Suppressor macrophage treated with lipopolysaccharide for 1 hour (primary cell): ENCODE measurements at regions not wholly inside any gene's neighbourhood (a gene's known extent, or its start where the extent isn't known, plus 50 kb on each side); places are given as distances from the start of the nearest gene placed in this dataset.
A peak's percentile ranks its signal among the peaks of the same experiment; 100 is the strongest.
"Not testable (repeated sequence)": the region's sequence is repeated elsewhere in the genome, so short reads cannot be mapped to it uniquely, and the experiment has no call there.

Experiments
- DNase-seq, 3 donors: peaks; one replicate each; pipeline ENCODE4 v3.0.0-alpha.2; 2020 to 2022

DNA sequence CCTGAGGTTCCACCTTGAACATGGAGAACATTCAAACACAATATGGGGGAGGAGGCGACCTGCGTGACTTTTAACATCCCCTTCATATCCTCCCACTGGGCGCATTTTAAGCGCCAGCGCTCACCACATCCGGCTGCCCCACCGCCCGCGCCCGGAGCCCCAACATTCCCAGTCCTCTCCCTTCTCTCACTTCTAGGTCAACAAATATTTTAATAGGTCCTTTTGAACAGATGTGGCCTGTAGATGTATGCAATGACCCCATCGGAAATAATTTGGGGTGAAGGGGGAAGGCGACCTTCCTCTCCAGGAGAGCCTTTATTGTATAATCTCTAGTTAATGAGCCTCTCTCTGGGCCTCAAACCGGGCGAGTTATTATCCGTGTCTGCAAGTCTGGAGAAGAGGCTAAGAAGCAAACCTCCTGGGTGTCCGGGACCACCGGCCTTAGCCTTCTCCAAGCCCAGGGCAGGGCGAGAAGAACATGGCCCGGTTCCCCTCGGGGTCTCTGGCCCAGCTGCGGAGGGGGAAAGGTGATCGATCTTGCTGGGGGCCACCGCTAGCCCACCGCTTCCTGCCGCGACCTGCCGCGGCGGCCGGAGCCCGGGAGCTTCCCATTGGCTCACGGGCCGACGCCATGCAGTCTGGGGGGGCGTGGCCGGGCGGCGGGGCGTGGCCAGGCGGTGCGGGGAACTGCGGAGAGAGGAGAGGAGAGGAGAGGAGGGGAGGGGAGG, 83.2 kb upstream of the HMGA2 start:
- peak; percentile 59 to 86 (median 71) for DNase-seq

DNA sequence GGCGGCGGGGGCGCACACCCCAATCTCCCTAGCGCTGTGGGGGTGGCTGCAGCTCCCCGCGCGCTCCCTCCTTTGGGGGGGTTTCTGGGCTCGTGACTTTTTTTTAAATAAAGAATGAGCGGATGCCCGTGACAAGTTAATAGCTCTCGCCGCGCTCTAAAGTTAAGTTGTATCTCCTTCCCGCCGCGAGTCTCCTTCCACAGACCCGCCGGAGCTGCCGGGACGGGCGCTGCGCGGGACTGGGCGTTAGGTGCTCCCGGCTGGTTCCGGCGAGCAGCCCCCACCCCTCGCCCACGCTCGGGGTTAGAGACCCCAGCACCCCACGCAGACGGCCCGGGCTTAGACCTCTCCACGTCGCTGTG, 82.6 kb upstream of the HMGA2 start:
- DNase-seq, result peak in 1 of 3 donors; percentile 32

DNA sequence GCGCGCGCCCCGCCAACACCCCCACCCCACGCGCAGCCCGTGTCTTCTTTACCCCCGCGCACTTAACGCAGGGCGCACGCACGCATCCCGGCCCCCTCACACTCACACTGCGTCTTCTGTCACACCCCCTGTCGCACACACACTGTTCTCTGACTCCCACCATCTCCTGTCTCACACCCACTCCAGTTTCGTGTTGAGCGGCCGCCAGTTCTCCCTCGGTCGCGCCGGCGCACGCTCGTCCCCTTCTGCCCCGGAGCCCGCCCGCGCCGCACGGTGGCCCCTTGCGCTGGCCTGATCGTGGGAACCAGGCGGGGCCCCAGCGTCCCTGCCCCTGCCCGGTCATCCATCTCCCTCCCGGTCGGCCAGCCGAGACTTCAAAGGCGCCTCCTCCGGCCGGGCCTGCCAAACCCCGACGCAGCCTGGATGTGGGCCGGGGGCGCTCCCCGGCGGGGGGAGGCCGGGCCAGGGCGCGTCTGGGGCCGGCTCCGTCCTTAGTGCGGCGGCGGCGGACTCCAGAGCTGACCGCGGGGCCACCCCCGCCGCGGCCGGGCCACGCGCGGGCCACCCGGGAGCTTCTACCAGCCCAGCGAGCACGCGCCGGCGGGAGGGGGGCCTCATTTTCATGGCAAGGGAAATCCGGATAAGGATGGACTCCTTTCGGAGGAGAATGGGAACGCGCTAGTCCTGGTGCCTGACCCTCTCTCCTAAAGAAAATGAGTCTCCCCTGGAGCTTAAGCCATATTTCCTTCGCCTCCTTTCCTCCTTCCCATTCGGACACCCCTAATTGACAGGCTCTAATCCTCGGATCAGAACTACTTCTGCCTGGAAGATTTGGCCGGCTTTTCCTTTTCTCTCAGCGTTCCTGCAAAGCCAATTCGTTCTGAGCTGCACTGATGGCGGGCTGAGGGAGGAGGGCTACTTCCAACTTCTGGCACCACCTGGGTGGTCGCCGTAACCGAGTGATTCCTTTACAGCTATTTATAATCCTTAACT, 82.0 kb upstream of the HMGA2 start:
- DNase-seq, result peak; percentile 25 to 60 (median 48)

DNA sequence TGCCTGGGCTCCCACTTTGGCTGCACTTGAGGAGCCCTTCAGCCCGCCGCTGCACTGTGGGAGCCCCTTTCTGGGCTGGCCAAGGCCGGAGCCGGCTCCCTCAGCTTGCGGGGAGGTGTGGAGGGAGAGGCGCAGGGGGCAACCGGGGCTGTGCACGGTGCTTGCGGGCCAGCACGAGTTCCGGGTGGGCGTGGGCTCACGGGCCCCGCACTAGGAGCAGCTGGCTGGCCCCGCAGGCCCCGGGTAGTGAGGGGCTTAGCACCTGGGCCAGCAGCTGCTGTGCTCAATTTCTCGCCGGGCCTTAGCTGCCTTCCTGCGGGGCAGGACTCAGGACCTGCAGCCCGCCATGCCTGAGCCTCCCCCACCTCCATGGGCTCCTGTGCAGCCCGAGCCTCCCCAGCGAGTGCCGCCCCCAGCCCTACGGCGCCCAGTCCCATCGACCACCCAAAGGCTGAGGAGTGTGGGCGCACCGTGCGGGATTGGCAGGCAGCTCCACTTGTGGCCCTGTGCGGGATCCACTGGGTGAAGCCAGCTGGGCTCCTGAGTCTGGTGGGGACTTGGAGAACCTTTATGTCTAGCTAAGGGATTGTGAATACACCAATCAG, 79.9 kb upstream of the HMGA2 start:
- not testable (repeated sequence) for DNase-seq

DNA sequence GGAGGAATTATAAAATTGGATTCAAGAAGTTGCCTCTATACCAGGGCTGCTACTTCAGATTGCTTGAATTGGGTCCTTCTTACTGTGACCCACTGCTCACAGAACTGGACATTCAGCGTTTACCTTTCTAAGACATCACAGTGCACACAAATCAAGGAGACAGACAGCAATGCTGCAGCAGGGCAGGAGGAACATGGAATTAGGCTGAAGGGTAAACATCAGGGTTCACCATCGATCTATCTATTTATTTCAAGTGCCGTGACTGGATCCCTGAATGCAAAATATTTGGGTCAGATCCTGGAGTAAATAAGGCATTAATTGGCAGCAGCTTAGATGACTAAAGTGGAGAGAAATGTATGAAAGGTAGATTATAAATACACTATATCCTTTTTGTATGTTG, 76.9 kb upstream of the HMGA2 start:
- DNase-seq, result no peak

DNA sequence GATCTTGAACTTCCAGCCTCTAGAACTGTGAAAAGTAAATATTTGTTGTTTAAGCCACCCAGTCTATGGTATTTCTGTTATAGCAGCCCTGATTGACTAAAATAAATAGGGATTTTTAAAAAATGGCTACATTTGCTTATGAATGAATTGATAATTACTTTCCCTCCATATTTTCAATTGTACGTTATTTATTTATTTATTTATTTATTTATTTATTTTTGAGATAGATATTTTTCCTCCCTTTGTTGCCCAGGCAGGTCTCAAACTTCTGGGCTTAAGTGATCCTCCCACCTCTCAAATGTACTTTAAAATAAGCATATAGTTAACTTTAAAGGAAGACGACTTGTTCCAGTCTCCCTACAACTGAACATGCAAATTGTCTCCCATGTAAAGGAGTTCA, 76.0 kb upstream of the HMGA2 start:
- DNase-seq, result no peak

DNA sequence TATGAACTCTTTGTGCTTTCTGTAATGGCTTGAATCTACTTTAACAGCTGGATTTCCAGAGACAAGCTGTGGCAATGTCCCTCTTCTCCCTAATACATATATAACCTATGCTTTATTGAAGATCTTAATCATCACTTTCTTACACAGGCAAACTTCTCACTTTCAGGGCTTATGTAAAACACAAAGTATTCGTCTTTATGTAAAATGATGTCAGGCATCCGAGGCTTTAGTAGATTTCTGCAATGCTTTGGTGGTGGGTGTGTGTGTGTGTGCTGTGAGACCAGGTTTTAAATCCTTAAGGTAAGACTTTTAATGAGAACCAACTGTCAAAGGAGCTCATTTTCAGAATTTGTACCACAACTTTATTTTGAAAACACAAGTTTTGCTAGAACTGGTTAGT, 70.0 kb upstream of the HMGA2 start:
- no peak for DNase-seq

DNA sequence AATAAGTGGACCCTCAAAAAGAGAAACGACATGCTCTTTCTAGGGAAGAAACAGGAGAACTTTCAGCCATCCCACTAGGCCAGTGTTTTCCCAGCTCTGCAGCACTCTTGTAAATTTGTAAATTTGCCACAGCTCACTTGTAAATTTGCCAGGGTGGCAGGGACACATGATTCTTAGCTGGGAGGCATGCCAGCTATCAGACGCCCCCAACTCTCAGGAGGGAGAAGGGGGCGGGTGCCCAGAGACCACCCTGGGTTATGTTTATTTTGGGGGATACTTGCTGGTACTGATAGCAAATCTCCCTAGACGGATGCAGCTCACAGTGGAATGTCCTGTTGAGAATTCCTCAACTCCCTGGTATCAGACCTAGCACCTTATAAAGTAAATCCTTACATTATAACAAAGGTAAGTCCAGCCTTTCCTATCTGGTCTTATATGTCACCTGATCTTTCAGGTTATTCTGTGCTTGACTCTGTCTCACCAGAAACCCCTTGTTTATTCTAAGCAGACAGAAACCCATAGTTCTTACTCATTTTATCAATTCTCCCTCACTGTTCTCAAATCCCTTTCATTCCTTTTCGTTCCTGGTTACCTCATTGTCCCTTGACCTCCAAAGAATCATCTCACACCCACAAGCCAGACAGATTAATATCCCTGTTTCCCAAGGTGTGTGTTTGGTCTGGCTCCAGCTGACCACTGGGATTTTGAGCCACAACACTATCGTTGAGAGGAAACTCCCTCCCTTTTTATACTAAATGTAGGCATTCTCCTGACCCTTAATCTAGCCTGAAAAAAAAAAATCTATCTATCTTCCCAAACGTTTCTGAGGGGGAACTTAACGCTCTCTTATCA, 69.3 kb upstream of the HMGA2 start:
- DNase-seq, result no peak

DNA sequence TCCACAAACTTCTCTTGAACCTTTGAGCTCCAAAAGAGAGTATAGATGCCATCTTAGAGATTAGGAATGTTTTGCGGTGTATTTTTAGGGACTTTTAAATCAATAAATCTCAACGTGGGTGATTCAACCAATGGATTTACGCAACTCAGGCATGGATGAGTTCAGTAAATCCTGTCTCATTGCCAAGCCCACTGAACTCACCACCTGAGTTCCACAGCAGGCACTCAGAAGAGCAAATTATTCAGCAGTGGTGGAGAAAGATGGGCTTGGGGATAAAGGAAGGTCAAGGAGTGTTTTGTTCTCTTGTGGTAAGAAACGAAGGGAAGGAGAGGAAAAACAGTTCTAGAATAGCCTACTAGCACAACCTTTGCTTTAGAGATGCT, 68.7 kb upstream of the HMGA2 start:
- DNase-seq, result no peak

DNA sequence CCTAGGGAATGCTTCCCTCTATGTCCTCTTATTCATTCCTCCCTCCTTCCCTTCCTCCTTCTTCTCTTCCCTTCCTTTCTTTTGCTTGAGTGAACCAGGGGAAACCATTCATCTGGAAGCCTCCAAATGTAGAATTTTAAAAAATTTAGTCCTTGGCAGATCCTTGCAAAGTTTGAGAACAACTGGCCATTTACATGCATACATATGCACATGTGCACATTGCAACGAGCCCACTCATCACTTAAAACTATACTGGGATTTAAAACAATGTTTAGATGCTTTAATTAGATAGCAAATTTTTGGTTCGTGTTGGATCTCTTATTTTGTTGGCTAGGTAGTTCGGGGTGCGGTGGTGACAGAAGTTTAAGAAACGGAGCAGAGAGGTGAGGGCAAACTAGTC, 68.0 kb upstream of the HMGA2 start:
- no peak for DNase-seq

DNA sequence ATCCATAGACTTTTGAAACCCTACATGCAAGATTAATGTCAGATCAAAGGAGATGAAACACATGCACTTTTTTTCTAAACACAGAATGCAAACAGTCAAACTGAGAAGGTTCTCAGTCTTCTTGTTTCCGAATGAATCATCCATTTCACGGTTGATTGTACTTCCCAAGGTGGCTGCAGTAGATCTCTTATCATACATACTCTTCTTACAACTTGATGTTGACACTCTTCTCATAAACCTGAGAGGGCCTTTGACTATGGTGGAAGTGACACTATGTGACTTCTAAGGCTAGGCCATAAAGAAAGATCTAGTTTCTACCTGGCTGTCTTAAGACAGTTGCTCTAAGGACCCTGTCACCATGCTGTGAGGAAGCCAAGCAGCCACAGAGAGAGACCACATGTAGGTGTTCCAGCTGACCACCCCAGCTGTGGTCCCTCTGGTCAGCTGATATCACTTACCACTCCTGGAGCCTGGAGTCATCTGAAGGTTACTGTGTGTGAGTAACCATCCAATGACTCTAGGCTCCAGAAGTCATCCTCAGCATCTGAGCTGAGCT, 67.2 kb upstream of the HMGA2 start:
- no peak for DNase-seq

DNA sequence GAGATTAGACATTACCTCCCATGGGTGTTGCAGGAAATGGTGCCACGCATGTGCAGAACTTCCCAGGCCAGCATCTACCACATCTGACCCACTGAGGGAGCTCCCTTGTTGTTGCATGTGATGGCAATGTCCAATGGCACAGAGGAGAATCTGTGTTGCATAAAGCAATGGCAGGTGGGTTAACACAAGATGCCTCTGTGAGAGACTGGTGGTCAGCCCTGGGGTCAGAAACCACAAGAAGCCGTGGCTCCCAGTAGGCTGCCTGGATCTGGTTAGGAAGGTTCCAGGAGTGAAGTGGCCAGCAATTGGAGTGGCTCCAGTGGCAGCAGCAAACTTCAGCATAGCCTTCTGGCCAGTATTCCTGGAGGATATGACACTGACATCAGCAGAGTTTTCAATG, 65.9 kb upstream of the HMGA2 start:
- no peak for DNase-seq

DNA sequence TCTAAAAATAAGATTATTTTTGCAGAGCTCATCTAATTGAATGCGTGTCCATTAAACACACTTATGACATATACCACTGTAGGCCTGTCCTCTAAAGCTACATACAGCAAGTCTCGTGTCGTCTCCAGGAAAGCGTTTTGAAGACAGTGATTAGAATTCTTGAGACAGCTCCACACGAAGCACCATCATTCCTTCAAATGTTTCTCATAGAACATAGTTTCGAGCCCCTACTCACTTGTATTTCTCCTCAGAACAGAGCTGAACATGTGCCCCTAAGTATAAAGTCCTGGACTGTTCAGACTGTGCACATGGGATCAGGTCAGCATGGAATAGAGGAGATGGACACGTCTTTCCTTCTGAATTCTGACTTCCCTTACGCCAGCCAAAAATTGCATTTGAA, 64.5 kb upstream of the HMGA2 start:
- DNase-seq, result no peak

DNA sequence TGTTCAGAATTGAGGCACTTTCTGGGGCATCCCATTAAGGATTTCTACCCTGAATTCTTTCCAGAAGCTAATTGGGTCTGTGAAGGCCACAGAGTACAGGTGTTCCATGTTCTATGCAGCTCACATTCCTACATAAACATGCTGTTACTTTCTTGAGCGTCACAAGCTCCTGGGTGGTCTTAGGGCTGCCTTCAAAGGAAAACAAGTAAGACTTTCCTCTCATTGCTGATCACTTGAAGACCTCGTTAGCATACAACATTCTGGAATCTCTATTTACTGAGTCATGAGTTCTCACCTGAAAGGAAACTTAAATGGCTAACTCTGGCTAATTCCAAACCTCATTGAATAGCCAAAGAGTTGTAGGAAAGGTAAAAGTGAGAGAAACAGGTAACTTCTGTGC, 63.0 kb upstream of the HMGA2 start:
- DNase-seq, result no peak

DNA sequence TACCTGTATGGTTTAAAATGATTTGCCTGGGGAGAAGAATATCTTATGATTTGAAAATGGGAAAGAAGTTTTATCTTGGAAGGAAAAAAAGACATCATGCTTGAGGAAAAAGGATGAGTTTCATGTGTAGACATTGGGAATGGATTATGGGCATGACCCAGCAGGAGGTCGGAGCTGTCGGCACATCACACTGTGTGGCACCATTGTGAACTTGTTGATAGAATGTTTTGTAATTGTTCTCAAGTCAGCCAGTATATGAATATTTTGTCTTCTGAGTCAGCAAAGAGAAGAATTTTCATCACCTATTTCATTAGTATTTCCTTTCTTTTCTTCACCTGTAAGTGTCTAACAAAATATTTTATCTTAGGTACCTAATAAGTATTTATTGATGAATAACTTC, 60.0 kb upstream of the HMGA2 start:
- no peak for DNase-seq

DNA sequence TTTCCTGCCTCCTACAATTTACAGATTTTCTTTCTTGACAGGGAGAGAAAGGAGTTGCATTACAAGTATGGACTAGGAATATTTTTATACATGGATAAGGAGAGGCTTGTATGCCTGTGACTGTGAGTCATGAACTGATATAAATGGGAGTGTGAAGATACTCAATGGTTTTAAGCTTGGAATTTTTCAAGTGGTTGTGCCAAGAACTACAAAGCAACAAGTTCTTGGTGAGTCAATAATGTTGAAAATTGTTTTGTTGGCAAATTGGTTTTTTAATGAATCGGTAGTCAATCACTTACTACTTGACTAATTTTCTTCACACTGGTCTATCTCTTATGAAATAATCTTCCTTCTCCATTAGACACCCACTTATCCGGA, 58.9 kb upstream of the HMGA2 start:
- no peak for DNase-seq

DNA sequence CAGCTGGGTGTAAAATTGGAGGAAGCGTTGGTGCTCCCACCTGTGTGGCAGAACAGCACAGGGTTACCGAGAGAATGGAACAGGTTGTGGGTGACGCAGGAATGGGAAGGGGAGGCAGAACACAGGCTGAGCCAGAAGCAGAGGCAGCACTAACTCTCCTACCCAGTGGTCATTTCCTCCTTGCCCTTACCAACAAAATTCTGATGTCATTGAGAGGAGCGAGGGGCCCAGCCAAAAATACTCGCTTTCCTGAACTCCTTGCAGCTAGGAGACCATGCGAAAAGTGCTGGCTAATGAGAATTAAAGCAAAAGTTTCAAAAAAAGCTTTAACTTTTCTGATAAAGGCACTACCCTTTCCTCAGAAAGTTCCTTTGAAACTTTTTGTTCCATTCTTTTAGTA, 54.4 kb upstream of the HMGA2 start:
- DNase-seq, result no peak
